Esophagus muscularis mucosa (tissue), 4 donors: ENCODE measurements at regions not wholly inside any gene's neighbourhood (a gene's known extent, or its start where the extent isn't known, plus 50 kb on each side); places are given as distances from the start of the nearest gene placed in this dataset.
A peak's percentile ranks its signal among the peaks of the same experiment; 100 is the strongest.

ENCODE experiments used
- DNase-seq: peaks from one replicate; pipeline ENCODE4 v3.0.0-alpha.2; 2017; ENCODE audit errors: extremely low spot score
- H3K27ac ChIP-seq, 4 donors: fragments of 200-600 bp; sonication (generic); replicated peaks in 1 of 4; 1 replicate in 3 of 4; 2 replicates in 1 of 4; pipeline ENCODE4 v1.5.1; 2016 to 2019; ENCODE audit warnings: mild to moderate bottlenecking in 1 of 4
- H3K27me3 ChIP-seq, 4 donors: fragments of 200-600 bp; sonication (generic); one replicate each; pipeline versions ENCODE4 v1.5.1 to v1.6.0; 2016 to 2019
- H3K36me3 ChIP-seq, 4 donors: fragments of 200-600 bp; sonication (generic); one replicate each; pipeline ENCODE4 v1.5.1; 2016 to 2019
- H3K4me1 ChIP-seq, 4 donors: fragments of 200-600 bp; sonication (generic); one replicate each; pipeline ENCODE4 v1.5.1; 2016 to 2019
- H3K4me3 ChIP-seq, 4 donors: fragments of 200-600 bp; sonication (generic); 1 replicate in 2 of 4; 2 replicates in 2 of 4; pipeline ENCODE4 v1.5.1; 2016 to 2019; ENCODE audit warnings: mild to moderate bottlenecking in 4 of 4, moderate library complexity in 1 of 4
- H3K9me3 ChIP-seq, 4 donors: fragments of 200-600 bp; sonication (generic); 1 replicate in 3 of 4; 2 replicates in 1 of 4; pipeline ENCODE4 v1.5.1; 2016 to 2019
- CTCF ChIP-seq, 3 experiments: fragments of 200-600 bp in 2 of 3; fragments of 450-650 bp in 1 of 3; sonication (generic) in 2 of 3; IDR thresholded peaks; one replicate each; pipeline ENCODE4 v1.5.1; 2017 to 2019; ENCODE audit warnings: antibody characterized with exemption in 3 of 3, mild to moderate bottlenecking in 2 of 3, moderate library complexity in 1 of 3
- EP300 ChIP-seq: sonication (generic); formaldehyde crosslinking; IDR thresholded peaks from one replicate; pipeline ENCODE4 v1.6.1; 2017; ENCODE audit warnings: antibody characterized with exemption
- POLR2A ChIP-seq: fragments of 450-650 bp; IDR thresholded peaks from one replicate; pipeline ENCODE4 v1.6.1; 2017; ENCODE audit warnings: antibody characterized with exemption, moderate library complexity, mild to moderate bottlenecking, low read depth
- POLR2AphosphoS5 ChIP-seq, 2 donors: sonication (generic); formaldehyde crosslinking; IDR thresholded peaks; one replicate each; pipeline ENCODE4 v1.6.1; 2017; ENCODE audit warnings: antibody characterized with exemption in 2 of 2
- WGBS: methylation state at CpG from one replicate; pipeline ENCODE4 v1.1.5; 2018; 5-methylcytosine and 5-hydroxymethylcytosine counted together
- intact Hi-C: fragments of 100-400 bp; cut with DNase I; formaldehyde crosslinking; loops from one replicate; pipeline ENCODE4 v1.15.1; 2023

GRCh38 chr3:137906985-137907649 lies 102.8 kb upstream of the CLDN18 start:
- intact Hi-C loops = no loop called here
- TF ChIP-seq EP300 (no peak), POLR2A (no peak), CTCF (IDR thresholded peaks at IDR 0.05) (no peak), POLR2AphosphoS5 (IDR thresholded peaks at IDR 0.05) (no peak)
- peaks cover 0 to 14% (median 11%) of the 10 kb centered on the region in 4 donors for H3K9me3 ChIP-seq
- no peaks in the 10 kb centered on the region for H3K36me3 ChIP-seq
- no peak for DNase-seq
- WGBS = 95% methylated on average over 9 of the region's 10 CpGs
- no peaks in the 10 kb centered on the region for H3K4me1 ChIP-seq
- H3K27ac ChIP-seq = no peak overlapping the region
- no peaks in the 10 kb centered on the region for H3K27me3 ChIP-seq
- H3K4me3 ChIP-seq = no peak overlapping the region

GRCh38 chr3:137924628-137925027 lies 85.3 kb upstream of the CLDN18 start:
- TF ChIP-seq POLR2A (no peak), CTCF (IDR thresholded peaks at IDR 0.05) (no peak)
- 81% methylated on average over 4 of the region's 4 CpGs for WGBS
- peak; percentile 55 for DNase-seq
- H3K27ac ChIP-seq = no peak overlapping the region
- no peaks in the 10 kb centered on the region for H3K27me3 ChIP-seq
- H3K36me3 ChIP-seq = no peaks in the 10 kb centered on the region
- no peaks in the 10 kb centered on the region for H3K4me1 ChIP-seq
- intact Hi-C loops = no loop called here
- H3K4me3 ChIP-seq = no peak overlapping the region
- no peaks in the 10 kb centered on the region for H3K9me3 ChIP-seq

- DNase-seq = peak; percentile 70
- Histone ChIP-seq H3K27ac (no peak overlapping the region), H3K9me3 (no peaks in the 10 kb centered on the region), H3K36me3 (no peaks in the 10 kb centered on the region), H3K4me1 (no peaks in the 10 kb centered on the region), H3K4me3 (no peak overlapping the region), H3K27me3 (no peaks in the 10 kb centered on the region)
- intact Hi-C loops = no loop called here
- WGBS = 73% methylated on average over 5 of the region's 5 CpGs
- TF ChIP-seq POLR2A (no peak), EP300 (no peak), POLR2AphosphoS5 (IDR thresholded peaks at IDR 0.05) (no peak), CTCF (IDR thresholded peaks at IDR 0.05) (no peak)
Observed at GRCh38 chr3:137925080-137925479, 84.9 kb upstream of the CLDN18 start.

GRCh38 chr3:137926991-137927390 lies 83.0 kb upstream of the CLDN18 start:
- Histone ChIP-seq H3K27ac (no peak overlapping the region), H3K4me3 (no peak overlapping the region), H3K27me3 (no peaks in the 10 kb centered on the region), H3K4me1 (no peaks in the 10 kb centered on the region), H3K9me3 (no peaks in the 10 kb centered on the region), H3K36me3 (no peaks in the 10 kb centered on the region)
- DNase-seq = peak; percentile 91
- TF ChIP-seq POLR2AphosphoS5 (IDR thresholded peaks at IDR 0.05) = no peak
- no peak for TF ChIP-seq EP300
- no peak for TF ChIP-seq POLR2A
- no peak for TF ChIP-seq CTCF (IDR thresholded peaks at IDR 0.05)
- intact Hi-C loops = no loop called here
- 83% methylated on average over 2 of the region's 2 CpGs for WGBS

- WGBS = 73% methylated on average over 3 of the region's 3 CpGs
- intact Hi-C loops = no loop called here
- H3K27me3 ChIP-seq = no peaks in the 10 kb centered on the region
- no peaks in the 10 kb centered on the region for H3K9me3 ChIP-seq
- H3K4me1 ChIP-seq = no peaks in the 10 kb centered on the region
- no peaks in the 10 kb centered on the region for H3K36me3 ChIP-seq
- H3K27ac ChIP-seq = no peak overlapping the region
- peak; percentile 75 for DNase-seq
- H3K4me3 ChIP-seq = no peak overlapping the region
- no peak for TF ChIP-seq POLR2A
- TF ChIP-seq POLR2AphosphoS5 (IDR thresholded peaks at IDR 0.05) = no peak
- no peak for TF ChIP-seq EP300
- no peak for TF ChIP-seq CTCF (IDR thresholded peaks at IDR 0.05)
Observed at GRCh38 chr3:137930976-137931375, 79.0 kb upstream of the CLDN18 start.
